ENCODE measurements at regions not wholly inside any gene's neighbourhood (a gene's known extent, or its start where the extent isn't known, plus 50 kb on each side); places are given as distances from the start of the nearest gene placed in this dataset.

DNA sequence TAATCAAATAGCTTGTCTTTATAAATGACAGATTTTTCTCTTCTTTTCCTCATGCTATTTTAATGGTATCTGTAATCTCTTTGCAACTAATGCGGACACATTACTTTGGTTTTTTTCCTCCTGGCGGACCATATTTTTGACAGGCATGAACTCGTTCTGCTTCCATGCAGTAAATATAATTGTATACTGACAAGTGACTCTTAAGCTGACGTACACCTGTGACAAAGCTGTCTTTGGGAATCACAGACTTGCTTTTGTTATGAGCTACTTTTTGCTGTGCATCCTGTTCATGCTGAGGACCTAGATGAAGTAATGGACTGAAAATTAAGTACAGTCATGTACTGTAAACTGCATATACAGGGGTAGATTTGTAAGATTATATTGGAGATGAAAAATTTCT, 434.3 kb upstream of the TMTC1 start:
- Mint-ChIP-seq H3K4me3 (ENCODE audit: unreplicated experiment) (no peak overlapping the region), H3K9me3 (ENCODE audit: unreplicated experiment) (no peaks in the 10 kb centered on the region), H3K27me3 (ENCODE audit: unreplicated experiment) (peaks cover 7% of the 10 kb centered on the region), H3K4me1 (ENCODE audit: unreplicated experiment) (no peaks in the 10 kb centered on the region), H3K36me3 (ENCODE audit: unreplicated experiment) (no peaks in the 10 kb centered on the region), H3K27ac (ENCODE audit: unreplicated experiment) (no peak overlapping the region)
- TF ChIP-seq, protein P1, sequence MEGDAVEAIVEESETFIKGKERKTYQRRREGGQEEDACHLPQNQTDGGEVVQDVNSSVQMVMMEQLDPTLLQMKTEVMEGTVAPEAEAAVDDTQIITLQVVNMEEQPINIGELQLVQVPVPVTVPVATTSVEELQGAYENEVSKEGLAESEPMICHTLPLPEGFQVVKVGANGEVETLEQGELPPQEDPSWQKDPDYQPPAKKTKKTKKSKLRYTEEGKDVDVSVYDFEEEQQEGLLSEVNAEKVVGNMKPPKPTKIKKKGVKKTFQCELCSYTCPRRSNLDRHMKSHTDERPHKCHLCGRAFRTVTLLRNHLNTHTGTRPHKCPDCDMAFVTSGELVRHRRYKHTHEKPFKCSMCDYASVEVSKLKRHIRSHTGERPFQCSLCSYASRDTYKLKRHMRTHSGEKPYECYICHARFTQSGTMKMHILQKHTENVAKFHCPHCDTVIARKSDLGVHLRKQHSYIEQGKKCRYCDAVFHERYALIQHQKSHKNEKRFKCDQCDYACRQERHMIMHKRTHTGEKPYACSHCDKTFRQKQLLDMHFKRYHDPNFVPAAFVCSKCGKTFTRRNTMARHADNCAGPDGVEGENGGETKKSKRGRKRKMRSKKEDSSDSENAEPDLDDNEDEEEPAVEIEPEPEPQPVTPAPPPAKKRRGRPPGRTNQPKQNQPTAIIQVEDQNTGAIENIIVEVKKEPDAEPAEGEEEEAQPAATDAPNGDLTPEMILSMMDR (IDR thresholded peaks at IDR 0.05): no peak
- no peak for DNase-seq (ENCODE audit: extremely low spot score, unreplicated experiment)

GRCh38 chr12:30213166-30213565, 429.4 kb upstream of the TMTC1 start:
- no peaks in the 10 kb centered on the region for H3K27me3 Mint-ChIP-seq (ENCODE audit: unreplicated experiment)
- DNase-seq (ENCODE audit: extremely low spot score, unreplicated experiment): no peak
- H3K9me3 Mint-ChIP-seq (ENCODE audit: unreplicated experiment): no peaks in the 10 kb centered on the region
- H3K36me3 Mint-ChIP-seq (ENCODE audit: unreplicated experiment): no peaks in the 10 kb centered on the region
- H3K27ac Mint-ChIP-seq (ENCODE audit: unreplicated experiment): no peak overlapping the region
- no peaks in the 10 kb centered on the region for H3K4me1 Mint-ChIP-seq (ENCODE audit: unreplicated experiment)
- no peak overlapping the region for H3K4me3 Mint-ChIP-seq (ENCODE audit: unreplicated experiment)
- TF ChIP-seq, protein P1 (IDR thresholded peaks at IDR 0.05): no peak

DNA sequence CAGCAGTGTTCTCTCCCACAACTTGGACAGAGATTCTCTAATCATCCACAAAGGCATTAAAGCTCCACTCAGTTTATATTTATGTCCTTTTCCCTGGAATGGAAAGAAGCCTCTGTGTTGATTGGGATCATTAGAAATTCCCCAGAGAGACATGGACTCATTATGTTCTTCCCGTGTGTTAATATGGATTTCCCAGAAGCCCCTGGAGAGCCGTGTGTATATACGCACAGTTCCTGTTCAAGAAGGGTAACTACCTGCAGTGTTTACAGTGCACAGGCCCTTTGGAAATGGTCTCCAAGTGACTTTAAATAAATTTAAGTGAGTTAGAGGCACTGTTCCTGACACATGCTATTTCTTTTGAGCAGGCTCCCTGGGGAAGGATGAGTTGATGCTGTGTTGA, 428.0 kb upstream of the TMTC1 start:
- Mint-ChIP-seq H3K36me3 (ENCODE audit: unreplicated experiment) (no peaks in the 10 kb centered on the region), H3K27ac (ENCODE audit: unreplicated experiment) (no peak overlapping the region), H3K27me3 (ENCODE audit: unreplicated experiment) (peaks cover 2% of the 10 kb centered on the region), H3K9me3 (ENCODE audit: unreplicated experiment) (no peaks in the 10 kb centered on the region), H3K4me1 (ENCODE audit: unreplicated experiment) (no peaks in the 10 kb centered on the region), H3K4me3 (ENCODE audit: unreplicated experiment) (no peak overlapping the region)
- TF ChIP-seq, protein P1 (IDR thresholded peaks at IDR 0.05): no peak
- DNase-seq (ENCODE audit: extremely low spot score, unreplicated experiment): no peak

DNA sequence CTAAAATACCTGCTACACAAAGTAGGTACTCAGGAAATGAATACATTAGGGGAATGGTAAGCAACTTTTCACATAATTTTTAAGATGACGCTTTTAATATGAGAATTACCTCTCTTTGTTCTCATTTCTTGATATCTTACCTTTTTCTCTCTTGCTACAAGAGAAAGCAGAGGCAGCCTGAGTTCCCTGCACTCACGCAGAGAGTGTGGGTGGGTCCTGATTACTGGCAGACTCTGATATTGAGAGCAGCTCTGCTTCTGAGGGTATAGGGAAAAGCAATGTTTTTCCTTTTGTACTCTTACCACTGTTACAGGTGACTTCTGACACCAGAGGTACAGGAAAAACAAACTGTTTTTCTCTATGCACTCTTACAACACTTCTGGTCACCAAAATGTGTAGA, 420.2 kb upstream of the TMTC1 start:
- Mint-ChIP-seq H3K27ac (ENCODE audit: unreplicated experiment) (no peak overlapping the region), H3K4me3 (ENCODE audit: unreplicated experiment) (no peak overlapping the region), H3K4me1 (ENCODE audit: unreplicated experiment) (no peaks in the 10 kb centered on the region), H3K27me3 (ENCODE audit: unreplicated experiment) (peaks cover 19% of the 10 kb centered on the region), H3K9me3 (ENCODE audit: unreplicated experiment) (no peaks in the 10 kb centered on the region), H3K36me3 (ENCODE audit: unreplicated experiment) (no peaks in the 10 kb centered on the region)
- DNase-seq (ENCODE audit: extremely low spot score, unreplicated experiment): no peak
- TF ChIP-seq, protein P1 (IDR thresholded peaks at IDR 0.05): no peak

DNA sequence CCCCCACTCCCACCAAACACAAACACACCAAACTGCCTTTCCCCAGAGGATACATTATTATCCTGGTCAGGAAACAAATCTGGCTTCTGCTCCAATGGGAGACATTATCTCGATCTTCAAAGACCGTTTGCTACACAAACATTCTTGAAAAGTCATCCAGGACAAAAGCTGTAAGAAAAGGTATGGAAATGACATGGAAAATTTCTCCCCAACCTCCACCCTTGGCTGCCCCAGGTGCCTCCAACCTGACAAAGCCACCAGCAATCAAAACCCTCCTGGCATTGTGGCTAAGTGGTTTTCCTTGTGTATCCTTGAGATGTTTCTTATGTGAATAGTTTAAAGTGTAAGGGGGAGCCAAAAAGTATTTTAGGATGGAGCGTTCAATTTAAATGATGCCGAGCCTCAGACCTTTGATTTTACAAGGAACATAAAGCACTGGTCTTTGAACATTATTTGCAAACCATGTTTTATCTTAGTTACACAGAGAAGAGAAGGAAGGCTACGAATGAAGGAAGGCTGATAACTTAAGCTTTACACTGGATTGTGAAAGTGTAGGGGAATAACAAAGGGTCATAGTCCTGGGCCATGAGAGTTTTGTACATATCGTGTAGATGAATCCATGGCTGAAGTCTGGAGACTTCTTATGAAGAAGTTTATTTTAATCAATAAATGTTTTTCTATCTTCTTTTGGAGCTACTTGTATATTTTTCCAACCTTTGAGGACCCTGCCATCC, 418.9 kb upstream of the TMTC1 start:
- DNase-seq (ENCODE audit: extremely low spot score, unreplicated experiment): no peak
- Mint-ChIP-seq H3K4me1 (ENCODE audit: unreplicated experiment) (peaks cover 5% of the 10 kb centered on the region), H3K4me3 (ENCODE audit: unreplicated experiment) (no peak overlapping the region), H3K27me3 (ENCODE audit: unreplicated experiment) (peaks cover 19% of the 10 kb centered on the region), H3K9me3 (ENCODE audit: unreplicated experiment) (no peaks in the 10 kb centered on the region), H3K36me3 (ENCODE audit: unreplicated experiment) (no peaks in the 10 kb centered on the region), H3K27ac (ENCODE audit: unreplicated experiment) (no peak overlapping the region)
- TF ChIP-seq, protein P1 (IDR thresholded peaks at IDR 0.05): no peak

Data from osteocyte (in vitro differentiated cells).